CD4-positive, alpha-beta T cell treated with Interleukin-10 for 1 hour (primary cell): ENCODE measurements at regions not wholly inside any gene's neighbourhood (a gene's known extent, or its start where the extent isn't known, plus 50 kb on each side); places are given as distances from the start of the nearest gene placed in this dataset.

Source experiments
- DNase-seq: peaks from one replicate; pipeline ENCODE4 v3.0.0-alpha.2; 2020

DNA sequence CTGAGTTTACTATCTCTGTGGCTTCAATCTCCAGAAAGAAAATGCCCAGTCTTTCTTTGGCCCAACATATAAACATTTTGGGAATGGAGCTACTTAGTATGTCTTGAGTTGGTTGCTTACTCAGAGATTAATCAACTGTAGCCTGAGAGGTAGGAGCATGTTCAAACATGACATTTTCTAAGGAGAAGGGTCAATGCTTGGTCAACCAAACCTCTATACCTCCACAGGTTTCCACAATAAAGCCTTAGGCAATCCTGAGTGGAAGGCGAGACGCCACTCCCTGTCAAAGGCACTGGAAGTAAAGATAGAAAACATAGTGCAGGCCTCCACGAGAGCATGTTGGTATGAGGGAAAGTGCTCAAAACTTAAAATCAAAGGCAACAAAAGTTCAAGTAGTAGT is 411.4 kb downstream of the KCTD16 start:
- DNase-seq = no peak

DNA sequence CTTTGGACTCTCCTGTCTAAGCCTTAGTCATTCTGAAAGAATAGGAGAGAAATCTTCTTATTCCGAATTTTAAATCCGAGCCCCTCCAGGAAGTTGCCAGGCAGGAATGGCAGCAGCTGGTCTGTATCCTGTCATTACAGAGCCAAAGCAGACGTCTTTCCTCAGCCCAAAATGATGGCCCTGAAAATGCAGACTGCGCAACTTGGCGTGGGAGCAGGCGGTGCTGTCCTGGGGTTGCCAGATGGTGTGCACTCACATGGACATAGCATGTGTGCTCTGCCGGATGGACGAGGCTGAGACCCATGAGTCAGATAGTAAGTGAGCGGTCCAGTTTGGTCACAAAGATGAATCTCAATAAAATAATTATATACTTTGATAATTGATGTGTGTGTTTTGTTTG is 410.4 kb downstream of the KCTD16 start:
- DNase-seq = no peak

DNA sequence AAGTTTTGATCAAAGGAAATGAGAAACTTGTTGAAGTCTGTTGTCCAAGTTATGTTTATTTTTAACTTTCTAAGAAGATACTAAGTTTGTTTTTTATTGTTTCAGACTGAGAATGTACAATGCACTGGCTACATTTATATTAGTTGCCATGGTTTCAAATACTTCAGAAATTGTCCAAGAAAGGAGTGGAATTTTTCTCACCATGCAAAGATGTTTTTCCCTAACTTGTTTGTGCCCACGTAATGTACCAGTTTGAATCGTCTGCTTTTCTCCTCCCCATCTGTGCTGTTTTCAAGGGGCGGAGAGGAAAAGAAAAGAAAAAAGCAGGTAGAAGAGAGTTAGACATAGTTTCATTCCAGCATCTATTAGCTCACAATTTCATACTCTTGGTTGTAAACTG is 407.0 kb downstream of the KCTD16 start:
- no peak for DNase-seq

DNA sequence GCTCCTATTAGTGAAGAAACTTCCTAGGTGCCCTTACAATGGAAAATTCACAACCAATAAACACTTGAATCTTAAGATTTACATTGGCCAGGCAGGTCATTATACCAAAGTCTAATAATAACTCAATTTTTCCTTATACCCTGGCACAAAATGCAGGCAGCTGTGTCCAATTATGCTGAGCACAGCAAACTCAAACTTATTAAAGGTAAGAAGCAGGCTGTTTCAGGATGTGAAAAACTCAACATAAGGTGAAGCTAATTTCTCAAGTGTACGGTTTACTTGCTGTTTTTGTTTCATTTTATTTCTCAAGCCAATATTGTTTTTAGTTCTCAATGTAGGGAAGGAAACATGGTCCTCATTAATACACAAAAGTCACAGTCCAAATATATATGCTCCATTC is 405.1 kb downstream of the KCTD16 start:
- DNase-seq = no peak

DNA sequence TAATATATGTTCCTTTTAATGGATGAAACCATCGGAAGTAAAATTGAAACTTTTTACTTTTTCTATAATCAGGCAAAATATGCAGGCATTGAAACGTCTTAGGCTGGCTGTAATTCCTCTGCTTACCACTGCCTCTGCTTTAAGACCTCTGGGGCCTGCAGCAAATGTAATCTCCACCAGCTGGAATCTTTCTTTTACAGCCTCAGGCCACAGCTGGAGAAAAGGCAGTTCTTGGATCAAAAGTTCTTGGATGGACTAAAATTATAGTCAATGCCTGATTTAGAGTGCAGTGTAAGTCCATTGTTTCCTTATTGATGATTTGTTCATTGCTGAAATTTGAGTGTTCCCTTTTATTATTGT is 396.7 kb downstream of the KCTD16 start:
- no peak for DNase-seq

DNA sequence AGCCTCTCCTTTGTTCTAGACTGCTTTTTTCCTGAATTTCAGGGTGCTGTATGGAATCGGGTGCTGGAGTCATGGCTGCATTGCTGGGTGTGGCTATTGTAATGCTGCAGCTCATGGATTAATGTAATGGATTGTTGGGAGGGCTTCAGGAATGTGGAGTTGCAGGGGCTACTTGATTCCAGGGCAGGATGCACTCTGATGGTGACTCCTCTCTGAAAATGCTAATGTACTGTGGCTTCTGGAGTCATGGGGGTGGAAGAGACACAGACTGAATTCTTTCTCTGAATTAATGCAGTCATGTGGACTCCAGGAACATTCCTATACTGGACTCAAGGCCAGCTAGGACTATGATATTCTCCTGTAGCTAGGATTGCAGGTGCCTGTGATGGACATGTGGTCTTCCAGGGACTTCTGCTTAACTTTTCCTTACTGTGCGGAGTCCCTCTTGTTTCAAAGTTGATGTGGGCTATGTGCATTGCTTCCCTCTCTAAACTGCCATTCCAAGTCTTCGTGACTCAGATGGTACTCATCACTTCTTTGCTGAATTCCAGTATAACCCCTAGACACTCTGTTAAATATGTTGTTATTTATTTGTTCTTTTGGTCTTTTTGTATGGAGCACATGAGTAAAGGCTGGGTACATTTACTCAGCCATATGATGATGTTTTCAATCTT is 396.2 kb downstream of the KCTD16 start:
- no peak for DNase-seq

DNA sequence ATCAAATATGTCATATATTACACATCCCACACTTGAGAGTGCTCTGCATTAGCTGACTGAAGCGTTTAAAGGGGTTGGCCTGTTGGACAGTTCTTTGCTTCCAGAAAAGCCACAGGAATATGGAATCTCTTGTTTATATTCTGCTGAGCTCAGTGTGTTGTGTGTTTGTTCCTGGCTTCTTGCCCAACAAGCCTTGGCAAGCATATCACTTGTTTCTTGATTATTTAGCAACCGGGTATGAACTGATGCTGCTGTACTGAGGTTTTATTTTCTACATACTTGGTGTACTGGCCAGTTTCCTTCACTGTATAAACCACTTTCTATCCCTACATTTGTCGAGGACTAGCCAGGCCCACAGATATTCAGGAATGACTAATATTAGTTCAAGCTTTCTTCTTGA is 378.9 kb downstream of the KCTD16 start:
- no peak for DNase-seq

DNA sequence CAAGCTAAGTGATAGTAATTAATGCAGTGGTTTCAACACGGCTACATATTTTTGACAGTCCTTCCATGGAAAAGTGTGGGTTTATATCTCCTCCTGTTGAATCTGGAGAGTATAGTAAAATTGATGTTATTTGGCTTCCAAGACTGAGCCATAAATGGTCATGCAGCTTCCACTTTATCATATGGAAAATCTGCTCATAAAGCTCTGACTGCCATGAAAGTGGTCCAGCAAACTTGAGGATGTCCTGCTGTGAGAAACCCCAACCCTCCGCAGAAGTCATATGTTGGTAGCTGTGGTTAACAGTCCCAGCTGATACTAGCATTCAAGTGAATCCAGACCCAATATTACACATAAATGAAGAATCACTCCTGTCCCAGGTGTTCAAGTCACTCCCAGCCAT is 378.3 kb downstream of the KCTD16 start:
- DNase-seq = no peak

DNA sequence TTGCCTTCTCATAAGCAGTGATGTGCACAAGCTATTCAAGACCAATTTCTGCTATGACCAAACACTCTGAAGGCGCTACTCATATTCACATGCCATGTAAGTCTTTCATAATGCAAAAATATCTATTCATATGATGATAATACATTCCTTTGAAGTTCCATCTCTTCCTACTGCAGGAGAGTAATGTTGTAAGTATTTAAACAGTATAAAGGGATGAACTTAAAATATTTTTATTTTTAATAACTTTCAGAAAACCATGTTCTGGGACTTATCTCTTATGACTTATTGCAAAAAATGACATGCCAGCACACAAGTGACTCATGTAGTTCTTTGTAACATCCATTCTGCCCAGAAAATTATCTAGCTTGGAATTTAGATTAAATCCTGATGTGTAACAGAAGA is 376.4 kb downstream of the KCTD16 start:
- no peak for DNase-seq

DNA sequence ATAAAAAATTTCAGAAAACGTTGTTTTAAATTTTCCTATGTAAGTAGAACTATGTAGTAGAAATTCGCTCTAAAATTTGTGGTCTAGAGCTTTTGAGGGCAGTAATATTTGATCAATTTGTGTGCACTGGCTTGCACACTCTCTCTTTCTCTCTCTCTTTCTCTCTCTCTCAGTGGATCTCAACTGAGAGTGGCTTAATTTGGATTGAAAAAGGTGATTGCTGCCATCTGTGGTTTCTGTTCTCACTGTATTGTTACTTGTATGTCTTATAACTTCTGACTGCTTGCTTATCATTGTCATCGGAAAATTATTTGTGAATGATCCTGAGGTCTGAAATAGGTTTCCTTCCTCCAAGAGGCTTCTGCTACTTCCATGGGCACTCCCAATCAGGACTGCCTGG is 368.2 kb downstream of the KCTD16 start:
- DNase-seq = no peak
